Endodermal cell (in vitro differentiated cells): ENCODE measurements at regions not wholly inside any gene's neighbourhood (a gene's known extent, or its start where the extent isn't known, plus 50 kb on each side); places are given as distances from the start of the nearest gene placed in this dataset.
A peak's percentile ranks its signal among the peaks of the same experiment; 100 is the strongest.

Source experiments
- DNase-seq: peaks from one replicate; pipeline ENCODE4 v3.0.0-alpha.2; 2017
- H3K27ac ChIP-seq: 2 replicates; pipeline ENCODE4 v1.5.1; 2013; ENCODE audit warnings: mild to moderate bottlenecking, low read depth, low read length, moderate library complexity
- H3K27me3 ChIP-seq: 2 replicates; pipeline ENCODE4 v1.6.1; 2013; ENCODE audit warnings: mild to moderate bottlenecking, low read length, moderate library complexity; ENCODE audit not compliant: insufficient read depth, control insufficient read depth, poor library complexity, severe bottlenecking
- H3K36me3 ChIP-seq: 2 replicates; pipeline ENCODE4 v1.7.0; 2013; ENCODE audit warnings: mild to moderate bottlenecking, low read length, moderate library complexity; ENCODE audit not compliant: control insufficient read depth, insufficient read depth
- H3K4me1 ChIP-seq: one replicate; pipeline ENCODE4 v1.7.0; 2013; ENCODE audit warnings: low read length; ENCODE audit not compliant: control insufficient read depth, insufficient read depth
- H3K4me3 ChIP-seq: 2 replicates; pipeline ENCODE4 v1.5.1; 2013; ENCODE audit warnings: mild to moderate bottlenecking, low read length, moderate library complexity
- H3K9ac ChIP-seq: 2 replicates; pipeline ENCODE4 v1.6.1; 2013; ENCODE audit warnings: mild to moderate bottlenecking, low read length, moderate library complexity; ENCODE audit not compliant: poor library complexity, severe bottlenecking; ENCODE audit errors: extremely low read depth
- H3K9me3 ChIP-seq: 2 replicates; pipeline ENCODE4 v1.6.1; 2013; ENCODE audit warnings: mild to moderate bottlenecking, low read length, moderate library complexity; ENCODE audit not compliant: control insufficient read depth
- H3K27ac Mint-ChIP-seq: 2 replicates; pipeline ENCODE4 v1.8.0; 2020; ENCODE audit warnings: mixed read lengths
- H3K27me3 Mint-ChIP-seq: 2 replicates; pipeline ENCODE4 v1.8.0; 2021; ENCODE audit warnings: mild to moderate bottlenecking, mixed read lengths; ENCODE audit not compliant: insufficient read depth
- H3K36me3 Mint-ChIP-seq: 2 replicates; pipeline ENCODE4 v1.8.0; 2020; ENCODE audit warnings: low read depth, mixed read lengths
- H3K4me1 Mint-ChIP-seq: 2 replicates; pipeline ENCODE4 v1.8.0; 2020; ENCODE audit warnings: mixed read lengths
- H3K4me3 Mint-ChIP-seq: 2 replicates; pipeline ENCODE4 v1.8.0; 2020; ENCODE audit warnings: mild to moderate bottlenecking, moderate library complexity, mixed read lengths
- H3K9me3 Mint-ChIP-seq: 2 replicates; pipeline ENCODE4 v1.8.0; 2020; ENCODE audit warnings: mild to moderate bottlenecking, mixed read lengths
- CTCF ChIP-seq: fragments of 200-600 bp; sonication (generic); conservative IDR thresholded peaks from 2 replicates; pipeline ENCODE4 v1.5.0; 2021; ENCODE audit warnings: antibody characterized with exemption, mild to moderate bottlenecking
- WGBS, 2 experiments: methylation state at CpG; one replicate each; pipeline versions ENCODE4 v1.1.5 to v1.1.7; 2013; ENCODE audit warnings: missing lambda C conversion rate in 2 of 2, mixed read lengths in 1 of 2; ENCODE audit not compliant: insufficient coverage in 1 of 2, insufficient read length in 1 of 2; 5-methylcytosine and 5-hydroxymethylcytosine counted together

- Mint-ChIP-seq H3K27me3 (no peaks in the 10 kb centered on the region), H3K27ac (no peak overlapping the region), H3K4me3 (no peak overlapping the region), H3K4me1 (peaks cover 32% of the 10 kb centered on the region), H3K36me3 (no peaks in the 10 kb centered on the region), H3K9me3 (no peaks in the 10 kb centered on the region)
- H3K27ac ChIP-seq: no peak overlapping the region
- H3K4me1 ChIP-seq: peaks cover 9% of the 10 kb centered on the region
- H3K36me3 ChIP-seq: no peaks in the 10 kb centered on the region
- no peaks in the 10 kb centered on the region for H3K27me3 ChIP-seq
- H3K4me3 ChIP-seq: no peak overlapping the region
- no peak overlapping the region for H3K9ac ChIP-seq
- 96% methylated on average over 7 to 8 of the region's 8 CpGs for WGBS, 2 experiments
- no peak for TF ChIP-seq CTCF
- no peaks in the 10 kb centered on the region for H3K9me3 ChIP-seq
- DNase-seq: no peak
Measured at GRCh38 chr1:216907100-216907499, 183.9 kb upstream of the ESRRG start.

GRCh38 chr1:216905781-216906180 is 182.6 kb upstream of the ESRRG start:
- Histone ChIP-seq H3K4me1 (peaks cover 9% of the 10 kb centered on the region), H3K27me3 (no peaks in the 10 kb centered on the region), H3K36me3 (no peaks in the 10 kb centered on the region), H3K9me3 (no peaks in the 10 kb centered on the region), H3K27ac (no peak overlapping the region), H3K4me3 (no peak overlapping the region), H3K9ac (no peak overlapping the region)
- H3K4me3 Mint-ChIP-seq: no peak overlapping the region
- 92 to 100% methylated on average over 1 to 4 of the region's 4 CpGs for WGBS, 2 experiments
- H3K4me1 Mint-ChIP-seq: peaks cover 32% of the 10 kb centered on the region
- peak overlapping the region; percentile 40 for H3K27ac Mint-ChIP-seq
- TF ChIP-seq CTCF: no peak
- H3K27me3 Mint-ChIP-seq: no peaks in the 10 kb centered on the region
- no peak for DNase-seq
- H3K9me3 Mint-ChIP-seq: no peaks in the 10 kb centered on the region
- H3K36me3 Mint-ChIP-seq: no peaks in the 10 kb centered on the region

- Mint-ChIP-seq H3K4me1 (peaks cover 32% of the 10 kb centered on the region), H3K9me3 (no peaks in the 10 kb centered on the region), H3K4me3 (peak overlapping the region; percentile 45), H3K27ac (peak overlapping the region; percentile 94), H3K36me3 (no peaks in the 10 kb centered on the region), H3K27me3 (no peaks in the 10 kb centered on the region)
- H3K4me3 ChIP-seq: peak overlapping the region; percentile 64
- H3K27ac ChIP-seq: no peak overlapping the region
- 78 to 86% methylated on average over 5 of the region's 5 CpGs for WGBS, 2 experiments
- no peaks in the 10 kb centered on the region for H3K9me3 ChIP-seq
- H3K27me3 ChIP-seq: no peaks in the 10 kb centered on the region
- H3K4me1 ChIP-seq: peaks cover 9% of the 10 kb centered on the region
- DNase-seq: no peak
- H3K9ac ChIP-seq: peak overlapping the region; percentile 60
- TF ChIP-seq CTCF: no peak
- H3K36me3 ChIP-seq: no peaks in the 10 kb centered on the region
Measured at GRCh38 chr1:216905137-216905536, 181.9 kb upstream of the ESRRG start.
